ENCODE measurements at regions not wholly inside any gene's neighbourhood (a gene's known extent, or its start where the extent isn't known, plus 50 kb on each side); places are given as distances from the start of the nearest gene placed in this dataset.
"Not testable (repeated sequence)": the region's sequence is repeated elsewhere in the genome, so short reads cannot be mapped to it uniquely, and the experiment has no call there.

GRCh38 chr1:146671588-146671987, 266.5 kb upstream of the NBPF12 start:
- H3K9me2 ChIP-seq (replicated peaks; ENCODE audit: low read length); H3K79me2 ChIP-seq (ENCODE audit: low read length); H3K9me3 ChIP-seq (ENCODE audit: low read length); H3K27me3 ChIP-seq (ENCODE audit: low read length); BruUV-seq (replicated peaks); DNase-seq; ATAC-seq; CTCF ChIA-PET; H3F3A ChIP-seq (ENCODE audit: low read length, unreplicated experiment); POLR2A ChIA-PET (ENCODE audit: unreplicated experiment); H2AFZ ChIP-seq (ENCODE audit: low read length); H3K4me2 ChIP-seq (ENCODE audit: low read length); H3K36me3 ChIP-seq (ENCODE audit: low read depth, low read length); H4K20me1 ChIP-seq (ENCODE audit: low read length); H3K4me1 ChIP-seq (ENCODE audit: insufficient read depth, low read length); intact Hi-C loops (cut with micrococcal nuclease); H3K4me3 ChIP-seq (ENCODE audit: low read length); H3K27ac ChIP-seq (ENCODE audit: low read length); H3K9ac ChIP-seq (ENCODE audit: low read length): not testable (repeated sequence)

DNA sequence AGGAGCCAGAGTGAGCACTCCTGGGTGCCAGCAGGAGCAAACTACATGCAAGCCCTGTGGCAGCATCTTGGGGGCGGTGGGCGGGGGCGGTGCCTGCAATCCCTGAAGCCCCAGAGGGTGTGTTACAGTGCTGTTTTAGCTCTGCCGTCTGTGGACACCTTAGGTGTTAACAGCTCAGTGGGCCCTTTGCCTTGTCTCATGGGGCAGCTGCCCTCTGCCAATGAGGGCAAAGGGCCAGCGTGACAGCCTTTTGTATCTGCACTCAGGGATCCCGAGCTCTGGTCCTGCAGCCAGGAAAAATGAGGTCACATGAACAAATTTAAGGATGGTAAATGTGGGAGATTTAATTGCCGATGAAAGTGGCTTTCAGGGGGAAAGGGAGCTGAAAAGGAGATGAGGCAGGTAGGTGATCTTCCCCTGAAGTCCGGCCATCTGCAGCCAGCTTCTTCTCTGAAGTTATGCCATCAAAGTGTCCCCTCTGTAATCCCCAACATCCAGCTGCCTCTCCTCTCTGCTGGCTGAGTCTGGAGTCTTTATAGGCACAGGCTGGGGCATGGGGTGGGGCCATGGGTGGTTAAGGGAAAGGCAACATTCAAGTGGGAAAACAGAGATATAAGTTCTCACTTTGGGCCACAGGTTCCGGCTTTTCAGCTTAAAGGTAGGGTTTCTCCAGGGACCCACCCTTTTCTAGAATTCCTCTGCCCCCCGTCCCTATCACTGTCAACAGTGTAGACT, 267.1 kb upstream of the NBPF12 start:
- H3K27me3 ChIP-seq (ENCODE audit: low read length); H3K9me3 ChIP-seq (ENCODE audit: low read length); H3K27ac ChIP-seq (ENCODE audit: low read length); ATAC-seq; H3K79me2 ChIP-seq (ENCODE audit: low read length); H3K4me1 ChIP-seq (ENCODE audit: insufficient read depth, low read length); intact Hi-C loops (cut with micrococcal nuclease); H3K4me2 ChIP-seq (ENCODE audit: low read length); CTCF ChIA-PET; BruUV-seq (replicated peaks); H4K20me1 ChIP-seq (ENCODE audit: low read length); H3K4me3 ChIP-seq (ENCODE audit: low read length); DNase-seq; POLR2A ChIA-PET (ENCODE audit: unreplicated experiment); H3K36me3 ChIP-seq (ENCODE audit: low read depth, low read length); H2AFZ ChIP-seq (ENCODE audit: low read length); H3F3A ChIP-seq (ENCODE audit: low read length, unreplicated experiment); H3K9me2 ChIP-seq (replicated peaks; ENCODE audit: low read length); H3K9ac ChIP-seq (ENCODE audit: low read length): not testable (repeated sequence)

DNA sequence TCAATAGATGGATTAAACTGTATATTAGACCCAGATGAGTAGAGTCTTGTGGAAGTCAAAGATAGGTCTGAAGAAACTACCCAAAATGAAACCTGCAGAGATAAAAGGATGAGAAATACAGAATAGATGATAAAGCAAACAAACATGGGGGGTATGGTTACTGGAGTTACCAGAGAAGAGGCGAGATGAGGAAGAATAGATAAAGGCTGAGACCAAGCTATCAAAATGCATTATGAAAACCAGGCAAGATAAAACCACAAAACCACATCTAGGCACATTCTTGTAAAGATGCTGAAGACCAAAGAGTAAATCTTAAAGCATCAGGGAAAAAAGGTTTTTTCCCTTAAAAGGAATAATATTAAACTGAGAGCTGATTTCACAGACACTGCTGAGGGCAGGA, 271.8 kb upstream of the NBPF12 start:
- H4K20me1 ChIP-seq (ENCODE audit: low read length); DNase-seq; H3K4me1 ChIP-seq (ENCODE audit: insufficient read depth, low read length); H3K79me2 ChIP-seq (ENCODE audit: low read length); H3F3A ChIP-seq (ENCODE audit: low read length, unreplicated experiment); ATAC-seq; H2AFZ ChIP-seq (ENCODE audit: low read length); BruUV-seq (replicated peaks); H3K9me2 ChIP-seq (replicated peaks; ENCODE audit: low read length); H3K27ac ChIP-seq (ENCODE audit: low read length); POLR2A ChIA-PET (ENCODE audit: unreplicated experiment); H3K4me2 ChIP-seq (ENCODE audit: low read length); H3K36me3 ChIP-seq (ENCODE audit: low read depth, low read length); intact Hi-C loops (cut with micrococcal nuclease); H3K9me3 ChIP-seq (ENCODE audit: low read length); H3K9ac ChIP-seq (ENCODE audit: low read length); CTCF ChIA-PET; H3K4me3 ChIP-seq (ENCODE audit: low read length); H3K27me3 ChIP-seq (ENCODE audit: low read length): not testable (repeated sequence)

GRCh38 chr1:146660242-146660641, 277.9 kb upstream of the NBPF12 start:
- intact Hi-C loops (cut with micrococcal nuclease); H4K20me1 ChIP-seq (ENCODE audit: low read length); POLR2A ChIA-PET (ENCODE audit: unreplicated experiment); H3K9me3 ChIP-seq (ENCODE audit: low read length); H2AFZ ChIP-seq (ENCODE audit: low read length); H3K79me2 ChIP-seq (ENCODE audit: low read length); H3K9me2 ChIP-seq (replicated peaks; ENCODE audit: low read length); H3K36me3 ChIP-seq (ENCODE audit: low read depth, low read length); H3K4me1 ChIP-seq (ENCODE audit: insufficient read depth, low read length); H3K9ac ChIP-seq (ENCODE audit: low read length); H3K27ac ChIP-seq (ENCODE audit: low read length); H3K27me3 ChIP-seq (ENCODE audit: low read length); BruUV-seq (replicated peaks); CTCF ChIA-PET; DNase-seq; H3K4me3 ChIP-seq (ENCODE audit: low read length); H3K4me2 ChIP-seq (ENCODE audit: low read length); ATAC-seq; H3F3A ChIP-seq (ENCODE audit: low read length, unreplicated experiment): not testable (repeated sequence)

- H2AFZ ChIP-seq (ENCODE audit: low read length); BruUV-seq (replicated peaks); H3K36me3 ChIP-seq (ENCODE audit: low read depth, low read length); POLR2A ChIA-PET (ENCODE audit: unreplicated experiment); H3F3A ChIP-seq (ENCODE audit: low read length, unreplicated experiment); H3K4me3 ChIP-seq (ENCODE audit: low read length); H3K4me1 ChIP-seq (ENCODE audit: insufficient read depth, low read length); H3K27ac ChIP-seq (ENCODE audit: low read length); H3K4me2 ChIP-seq (ENCODE audit: low read length); DNase-seq; H3K9me2 ChIP-seq (replicated peaks; ENCODE audit: low read length); H3K79me2 ChIP-seq (ENCODE audit: low read length); CTCF ChIA-PET; H4K20me1 ChIP-seq (ENCODE audit: low read length); H3K9ac ChIP-seq (ENCODE audit: low read length); H3K9me3 ChIP-seq (ENCODE audit: low read length); ATAC-seq; intact Hi-C loops (cut with micrococcal nuclease); H3K27me3 ChIP-seq (ENCODE audit: low read length): not testable (repeated sequence)
These were observed 281.6 kb upstream of the NBPF12 start for GRCh38 chr1:146656356-146657060.

- H4K20me1 ChIP-seq (ENCODE audit: low read length); CTCF ChIA-PET; H3F3A ChIP-seq (ENCODE audit: low read length, unreplicated experiment); H3K9me2 ChIP-seq (replicated peaks; ENCODE audit: low read length); DNase-seq; H3K79me2 ChIP-seq (ENCODE audit: low read length); H3K27me3 ChIP-seq (ENCODE audit: low read length); POLR2A ChIA-PET (ENCODE audit: unreplicated experiment); ATAC-seq; H3K4me1 ChIP-seq (ENCODE audit: insufficient read depth, low read length); H2AFZ ChIP-seq (ENCODE audit: low read length); H3K4me2 ChIP-seq (ENCODE audit: low read length); intact Hi-C loops (cut with micrococcal nuclease); H3K9me3 ChIP-seq (ENCODE audit: low read length); H3K9ac ChIP-seq (ENCODE audit: low read length); BruUV-seq (replicated peaks); H3K36me3 ChIP-seq (ENCODE audit: low read depth, low read length); H3K4me3 ChIP-seq (ENCODE audit: low read length); H3K27ac ChIP-seq (ENCODE audit: low read length): not testable (repeated sequence)
These were observed 283.4 kb upstream of the NBPF12 start for GRCh38 chr1:146654763-146655162.

Measured in PC-3 (cell line).